Muscle of leg (tissue), 3 donors: ENCODE measurements at regions not wholly inside any gene's neighbourhood (a gene's known extent, or its start where the extent isn't known, plus 50 kb on each side); places are given as distances from the start of the nearest gene placed in this dataset.

Source experiments
- DNase-seq: peaks from one replicate; pipeline ENCODE4 v3.0.0; 2013
- H3K27ac ChIP-seq: one replicate; pipeline ENCODE4 v1.5.1; 2013; ENCODE audit warnings: mild to moderate bottlenecking, low read length, control low read depth
- H3K27me3 ChIP-seq: one replicate; pipeline ENCODE4 v1.6.1; 2013; ENCODE audit warnings: low read length; ENCODE audit not compliant: control insufficient read depth, insufficient read depth
- H3K36me3 ChIP-seq: one replicate; pipeline ENCODE4 v1.6.1; 2013; ENCODE audit warnings: low read length; ENCODE audit not compliant: control insufficient read depth, insufficient read depth
- H3K4me1 ChIP-seq: one replicate; pipeline ENCODE4 v1.6.1; 2013; ENCODE audit warnings: low read length; ENCODE audit not compliant: control insufficient read depth, insufficient read depth
- H3K4me3 ChIP-seq: one replicate; pipeline ENCODE4 v1.5.1; 2013; ENCODE audit warnings: low read length, control low read depth
- H3K9me3 ChIP-seq: replicated peaks from 2 replicates; pipeline ENCODE4 v1.6.1; 2013; ENCODE audit warnings: low read depth, low read length; ENCODE audit not compliant: control insufficient read depth
- WGBS: methylation state at CpG from one replicate; pipeline ENCODE4 v1.1.5; 2013; ENCODE audit warnings: missing lambda C conversion rate; ENCODE audit not compliant: insufficient coverage; 5-methylcytosine and 5-hydroxymethylcytosine counted together

DNA sequence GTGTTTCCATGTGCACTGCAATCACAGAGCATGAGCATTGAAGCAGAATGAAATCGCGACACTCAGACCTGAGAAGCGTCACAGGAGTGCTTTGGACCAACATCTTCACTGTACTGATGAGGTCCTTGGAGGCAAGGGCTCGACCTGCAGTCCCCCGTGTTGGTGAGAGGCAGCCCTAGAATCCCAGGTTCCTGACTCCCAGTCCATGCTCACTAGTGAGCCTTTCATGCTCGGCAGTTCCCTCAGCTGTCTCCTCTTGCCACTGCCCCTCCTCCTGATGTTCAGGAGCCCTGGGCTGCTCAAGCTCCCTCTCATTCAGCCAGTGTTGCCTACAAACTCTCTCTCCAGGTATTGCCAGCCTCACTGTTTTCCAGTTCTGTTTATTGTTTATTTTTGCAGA lies 291.4 kb downstream of the DYSF start:
- H3K36me3 ChIP-seq, result no peaks in the 10 kb centered on the region
- peaks cover 2% of the 10 kb centered on the region for H3K27me3 ChIP-seq
- peaks cover 13% of the 10 kb centered on the region for H3K9me3 ChIP-seq
- no peak overlapping the region for H3K27ac ChIP-seq
- peaks cover 32% of the 10 kb centered on the region for H3K4me1 ChIP-seq
- DNase-seq, result no peak
- 71% methylated on average over 6 of the region's 6 CpGs for WGBS
- H3K4me3 ChIP-seq, result no peak overlapping the region

DNA sequence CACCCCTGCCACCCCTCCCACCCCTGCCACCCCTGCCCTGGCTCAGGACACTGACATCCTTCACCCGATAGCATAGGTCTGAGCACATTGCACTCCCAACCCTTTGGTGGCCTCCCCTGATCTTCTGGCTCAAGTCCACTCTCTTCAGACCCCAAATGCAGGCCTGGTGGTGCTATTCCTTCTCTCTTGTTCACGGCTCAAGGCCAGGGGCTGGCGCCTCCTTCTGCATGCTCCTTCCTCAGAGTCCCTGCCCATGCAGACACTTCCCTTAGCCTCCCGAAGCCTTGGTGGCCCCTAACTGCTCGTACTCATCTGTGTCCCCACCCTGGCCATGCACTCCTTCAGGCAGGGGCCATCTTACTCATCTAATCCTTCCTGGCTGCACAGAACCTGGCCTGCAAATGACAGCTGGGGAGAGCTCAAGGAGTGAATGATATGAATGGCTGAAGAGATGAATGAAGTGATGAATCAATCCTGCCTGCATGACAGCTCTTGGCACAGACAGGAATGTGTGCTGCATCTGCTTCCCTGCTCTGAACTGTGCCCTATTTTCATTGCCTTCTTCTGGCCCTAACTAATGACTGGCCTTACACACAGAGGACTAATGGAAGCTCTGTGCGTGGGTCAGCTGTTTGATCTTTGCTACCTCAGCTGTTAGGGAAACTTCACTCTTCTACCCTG lies 290.8 kb downstream of the DYSF start:
- H3K27me3 ChIP-seq, result peaks cover 2% of the 10 kb centered on the region
- peak; percentile 68 for DNase-seq
- no peak overlapping the region for H3K4me3 ChIP-seq
- H3K27ac ChIP-seq, result no peak overlapping the region
- no peaks in the 10 kb centered on the region for H3K36me3 ChIP-seq
- 79% methylated on average over 5 of the region's 6 CpGs for WGBS
- H3K9me3 ChIP-seq, result peaks cover 13% of the 10 kb centered on the region
- peaks cover 27% of the 10 kb centered on the region for H3K4me1 ChIP-seq

DNA sequence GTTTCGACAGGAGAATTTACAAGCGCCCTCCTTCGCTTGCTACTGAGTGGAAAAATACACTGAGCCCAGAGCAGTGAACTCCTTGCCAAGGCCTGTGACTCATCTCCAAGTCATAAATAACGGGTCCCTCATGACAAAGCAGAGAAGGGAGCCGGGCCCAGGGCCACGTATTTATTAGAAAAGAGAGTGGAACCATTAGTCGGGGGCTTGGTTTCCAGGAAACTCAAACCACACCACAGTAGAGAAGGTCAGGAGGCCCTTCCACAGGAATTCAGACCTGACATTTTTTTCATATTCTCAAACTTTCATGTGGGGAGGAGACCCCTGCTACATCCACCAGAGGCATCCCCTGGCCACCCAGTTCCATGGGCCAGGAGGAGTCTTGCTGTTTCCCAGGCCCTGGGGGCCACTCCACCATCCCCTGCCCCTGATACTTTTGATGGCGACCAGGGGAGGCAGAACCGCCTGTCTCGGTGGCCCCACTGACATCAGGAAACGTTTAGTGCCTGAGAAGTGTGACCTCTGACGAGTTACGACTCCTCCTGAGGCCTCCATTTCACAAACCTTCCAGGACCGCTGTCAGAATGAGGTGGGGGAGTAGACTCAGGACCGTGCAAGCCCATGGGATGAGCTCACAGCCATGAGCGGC lies 289.7 kb downstream of the DYSF start:
- Histone ChIP-seq H3K4me1 (peaks cover 27% of the 10 kb centered on the region), H3K4me3 (no peak overlapping the region), H3K27ac (no peak overlapping the region), H3K9me3 (peaks cover 13% of the 10 kb centered on the region), H3K36me3 (no peaks in the 10 kb centered on the region), H3K27me3 (peaks cover 2% of the 10 kb centered on the region)
- DNase-seq, result peak; percentile 95
- WGBS, result 19% methylated on average over 5 of the region's 16 CpGs

DNA sequence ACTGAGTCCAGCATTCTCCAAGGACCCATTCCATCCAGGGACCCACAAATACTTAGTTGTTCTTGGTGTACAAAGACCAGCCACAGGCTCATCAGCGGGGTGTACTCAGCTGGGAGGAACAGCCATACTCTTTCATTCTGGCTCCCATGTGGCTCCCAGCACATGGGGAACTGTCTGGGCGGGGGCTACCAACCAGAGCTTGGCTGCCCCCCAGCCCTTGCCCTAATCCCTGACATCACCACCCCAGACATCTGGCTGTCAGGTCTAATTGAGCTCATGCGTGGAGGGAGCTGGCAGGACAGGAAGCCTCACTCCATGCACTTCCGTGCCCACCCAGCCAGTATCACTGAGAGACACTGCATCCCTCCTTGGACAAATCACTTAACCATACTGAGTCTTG lies 283.6 kb downstream of the DYSF start:
- Histone ChIP-seq H3K27ac (no peak overlapping the region), H3K4me1 (peaks cover 10% of the 10 kb centered on the region), H3K27me3 (no peaks in the 10 kb centered on the region), H3K36me3 (no peaks in the 10 kb centered on the region), H3K9me3 (peaks cover 9% of the 10 kb centered on the region), H3K4me3 (no peak overlapping the region)
- WGBS, result 69% methylated on average over 4 of the region's 4 CpGs
- DNase-seq, result no peak

DNA sequence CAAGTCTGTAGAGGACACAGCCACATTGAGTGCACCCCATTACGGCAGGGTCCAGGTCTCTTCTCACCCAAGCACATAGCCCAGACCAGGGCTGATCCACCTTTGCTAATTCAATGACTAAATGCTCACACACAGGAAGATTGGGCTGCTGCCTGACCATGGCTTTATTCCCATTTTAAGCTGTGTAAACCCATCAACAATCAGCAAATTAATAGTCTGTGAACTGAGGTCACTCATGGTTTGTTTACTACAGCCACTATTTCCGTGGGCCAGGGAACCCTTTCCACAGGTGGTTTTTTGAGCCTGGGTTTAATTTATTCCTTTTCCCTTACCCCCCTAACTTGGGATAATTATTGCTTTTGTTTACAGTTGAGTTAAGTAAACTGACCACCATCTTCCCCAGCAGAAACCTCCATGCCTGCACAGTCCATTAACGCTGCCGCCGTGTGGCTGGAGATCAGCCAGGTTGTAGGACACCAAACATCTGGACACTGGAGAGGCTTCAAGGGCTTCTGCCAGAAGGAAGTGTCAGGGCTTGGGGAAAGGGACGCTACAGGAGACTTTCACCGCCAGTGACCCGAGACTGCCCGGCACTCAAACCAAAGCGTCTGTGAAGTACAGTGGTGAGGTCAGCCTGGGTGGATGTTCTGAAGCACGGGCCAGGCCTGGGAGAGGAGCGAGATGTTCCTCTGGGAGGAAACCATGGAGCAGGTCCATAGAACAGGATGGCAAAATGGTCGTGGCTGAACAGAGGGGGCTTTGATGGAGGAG lies 282.9 kb downstream of the DYSF start:
- Histone ChIP-seq H3K27me3 (no peaks in the 10 kb centered on the region), H3K9me3 (peaks cover 2% of the 10 kb centered on the region), H3K4me1 (peaks cover 10% of the 10 kb centered on the region), H3K27ac (no peak overlapping the region), H3K36me3 (no peaks in the 10 kb centered on the region), H3K4me3 (no peak overlapping the region)
- no peak for DNase-seq
- WGBS, result 51% methylated on average over 12 of the region's 13 CpGs
